Amygdala (tissue), 56 donors: ENCODE measurements at regions not wholly inside any gene's neighbourhood (a gene's known extent, or its start where the extent isn't known, plus 50 kb on each side); places are given as distances from the start of the nearest gene placed in this dataset.

Experiments used
- DNase-seq, 56 donors: peaks; one replicate each; lab custom pipeline; 2025; lab: John Stamatoyannopoulos, UW

DNA sequence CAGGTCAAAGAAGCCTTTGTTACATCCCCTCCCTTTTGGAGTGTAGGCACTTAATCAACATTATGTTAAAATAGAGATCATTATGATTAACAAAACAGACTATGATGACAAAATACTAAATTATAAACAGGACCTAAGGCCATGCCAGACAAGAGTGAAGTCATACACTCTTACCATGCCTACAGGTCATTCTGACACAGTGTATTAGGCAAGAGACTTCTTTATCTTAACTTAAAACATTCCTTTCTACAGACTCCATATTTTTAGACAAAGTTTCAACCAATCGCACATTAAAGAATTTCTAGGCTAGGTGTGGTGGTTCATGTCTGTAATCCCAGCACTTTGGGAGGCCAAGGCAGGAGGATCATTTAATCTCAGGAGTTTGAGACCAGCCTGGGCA, 128.6 kb upstream of the SLC34A2 start:
- DNase-seq = no peak

DNA sequence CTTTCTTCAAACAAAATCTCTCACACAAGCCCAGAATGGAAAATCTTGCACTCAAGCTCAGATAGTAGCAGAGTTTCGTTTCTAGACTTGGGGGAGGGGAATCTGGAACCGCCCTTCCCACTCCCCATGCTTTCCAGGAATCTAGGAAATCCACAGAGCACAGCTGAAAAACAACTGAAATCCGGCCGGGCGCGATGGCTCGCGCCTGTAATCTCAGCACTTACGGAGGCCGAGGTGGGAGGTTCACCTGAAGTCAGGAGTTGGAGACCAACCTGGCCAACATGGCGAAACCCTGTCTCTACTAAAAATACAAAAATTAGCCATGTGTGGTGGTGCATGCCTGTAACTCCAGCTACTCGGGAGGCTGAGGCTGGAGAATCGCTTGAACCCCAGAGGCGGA, 127.3 kb upstream of the SLC34A2 start:
- no peak for DNase-seq

- DNase-seq = no peak
Observed at GRCh38 chr4:25531272-25531671, 124.4 kb upstream of the SLC34A2 start.

DNA sequence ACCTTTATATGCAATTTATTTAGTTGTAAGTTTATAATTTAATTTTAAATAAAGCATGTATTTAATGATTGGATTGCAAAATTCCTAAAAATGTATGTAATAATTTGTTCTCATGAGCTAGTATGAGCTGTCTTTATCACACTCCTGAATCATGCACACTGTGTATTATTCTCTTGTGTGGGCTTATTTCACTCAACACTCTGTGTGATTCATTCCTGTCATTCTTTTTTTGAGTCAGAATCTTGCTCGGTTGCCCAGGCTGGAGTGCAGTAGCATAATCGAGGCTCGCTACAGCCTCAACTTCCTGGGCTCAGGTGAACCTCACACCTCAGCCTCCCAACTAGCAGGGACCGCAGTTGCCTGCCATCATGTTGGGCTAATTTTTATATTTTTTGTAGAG, 123.1 kb upstream of the SLC34A2 start:
- no peak for DNase-seq

DNA sequence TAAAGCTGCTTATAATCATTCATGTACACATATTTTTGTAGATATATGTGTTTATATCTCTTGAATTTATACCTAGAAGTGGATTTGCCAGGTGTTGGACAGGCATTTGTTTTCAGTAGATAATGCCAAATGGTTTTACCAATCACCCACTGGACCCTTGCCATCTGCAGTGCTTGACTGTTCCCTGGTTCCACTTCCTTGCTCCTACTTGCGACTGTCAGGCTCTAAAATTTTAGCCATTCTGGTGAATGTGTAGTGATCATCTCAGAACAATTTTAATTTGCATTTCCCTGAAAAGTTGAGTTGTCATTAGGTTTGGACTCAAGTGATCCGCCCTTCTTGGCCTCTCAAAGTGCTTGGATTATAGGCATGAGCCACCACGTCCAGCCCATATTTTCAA, 122.4 kb upstream of the SLC34A2 start:
- DNase-seq = no peak

GRCh38 chr4:25535278-25535677, 120.4 kb upstream of the SLC34A2 start:
- peak in 1 of 56 donors; percentile 3 for DNase-seq

GRCh38 chr4:25535701-25536473, 119.8 kb upstream of the SLC34A2 start:
- no peak for DNase-seq

DNA sequence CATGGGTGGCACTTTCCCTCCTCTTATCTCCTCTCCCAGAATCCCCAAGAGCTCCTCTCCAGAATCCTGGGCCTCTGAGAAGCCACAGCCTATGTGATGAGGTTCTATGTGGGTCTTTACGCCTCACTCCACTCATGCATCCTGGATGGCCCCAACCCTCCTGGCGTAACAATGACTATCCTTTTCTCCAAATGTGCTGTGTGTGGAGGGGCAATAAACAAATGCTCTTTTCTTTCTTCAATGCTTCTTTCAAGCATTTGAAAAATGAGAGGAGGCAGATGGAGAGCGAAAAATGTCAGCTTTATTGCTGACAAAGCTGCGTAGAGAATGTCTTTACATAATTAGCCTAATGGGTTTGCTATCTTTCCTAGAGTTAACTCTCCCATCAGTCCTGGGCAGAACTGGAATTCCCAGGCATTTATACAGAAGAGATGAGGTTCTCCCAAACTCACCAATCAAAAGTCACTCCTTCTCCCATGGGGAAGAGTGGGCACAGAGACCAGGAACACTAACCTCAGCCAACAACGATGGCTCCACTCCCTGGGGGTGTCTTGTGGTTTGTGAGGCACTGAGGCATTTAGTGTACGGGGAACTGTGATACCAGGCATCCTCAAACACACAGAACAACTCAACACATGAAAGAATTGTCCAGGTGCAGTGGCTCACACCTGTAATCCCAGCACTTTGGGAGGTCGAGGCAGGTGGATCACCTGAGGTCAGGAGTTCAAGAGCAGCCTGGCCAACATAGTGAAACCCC, 118.9 kb upstream of the SLC34A2 start:
- DNase-seq = no peak

- DNase-seq = no peak
Observed at GRCh38 chr4:25538430-25538829, 117.2 kb upstream of the SLC34A2 start.

- DNase-seq = no peak
Observed at GRCh38 chr4:25539241-25539640, 116.4 kb upstream of the SLC34A2 start.

DNA sequence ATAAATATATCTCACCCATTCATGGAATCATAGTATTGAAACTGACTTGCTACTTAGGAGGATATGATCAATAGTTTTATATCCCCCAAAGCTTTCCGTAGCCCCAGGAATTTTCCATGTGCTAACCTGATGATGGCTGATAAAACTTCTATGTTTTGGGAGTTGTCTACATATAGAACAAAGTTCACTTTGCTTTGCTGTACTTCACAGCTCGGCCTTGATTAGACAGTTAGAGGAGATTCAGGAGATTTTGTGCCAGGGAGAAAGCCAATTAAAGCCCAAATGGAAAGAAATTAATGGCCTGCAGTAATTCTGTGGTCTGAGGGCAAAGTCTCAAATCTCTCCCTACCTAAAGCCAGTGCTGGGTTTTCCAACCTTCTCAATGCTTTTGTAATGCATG, 114.9 kb upstream of the SLC34A2 start:
- no peak for DNase-seq

- DNase-seq = no peak
Observed at GRCh38 chr4:25547343-25547742, 108.3 kb upstream of the SLC34A2 start.

DNA sequence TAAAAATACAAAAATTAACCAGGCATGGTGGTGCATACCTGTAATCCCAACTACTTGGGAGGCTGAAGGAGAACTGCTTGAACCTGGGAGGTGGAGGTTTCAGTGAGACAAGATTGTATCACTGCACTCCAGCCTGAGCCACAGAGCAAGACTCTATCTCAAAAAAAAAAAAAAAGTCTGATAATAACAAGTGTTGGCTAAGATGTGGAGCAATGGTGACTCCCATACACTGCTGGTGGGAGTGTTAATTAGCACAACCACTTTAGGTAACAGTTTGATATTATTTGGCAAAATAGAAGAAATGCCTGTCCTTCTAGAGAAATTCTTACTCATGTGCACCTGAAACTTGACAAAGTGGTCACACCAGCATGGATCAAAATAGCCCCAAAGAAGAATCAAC, 106.2 kb upstream of the SLC34A2 start:
- DNase-seq = no peak

DNA sequence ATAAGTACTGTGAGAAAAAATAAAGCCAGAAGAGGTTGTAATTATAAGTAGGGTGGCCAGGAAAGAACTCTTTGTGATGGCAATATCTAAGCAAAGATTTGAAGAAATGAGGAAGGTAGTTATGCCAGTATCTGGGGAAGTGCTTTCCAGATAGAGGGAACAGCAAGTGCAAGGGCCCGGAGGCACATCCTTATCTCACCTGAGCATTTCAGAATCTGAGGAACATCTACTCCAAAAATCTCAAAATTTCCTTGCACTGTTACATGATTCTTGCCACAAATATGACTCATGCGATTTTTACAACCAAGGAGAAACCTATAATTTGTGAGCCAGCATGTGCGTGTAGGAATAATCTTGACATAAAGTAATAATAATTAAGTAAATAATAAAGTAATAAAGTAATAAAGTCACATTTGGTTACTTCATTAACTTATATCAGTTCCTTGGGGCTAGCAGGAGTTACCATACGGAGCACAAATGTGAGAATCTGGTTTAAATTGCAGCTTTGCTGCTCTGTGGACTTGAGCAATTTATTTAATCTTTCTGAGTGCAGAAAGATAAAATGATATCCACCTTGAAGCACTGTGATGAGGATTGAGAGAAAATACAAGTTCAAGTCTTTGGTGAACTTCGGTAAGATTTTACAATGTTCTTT, 105.1 kb upstream of the SLC34A2 start:
- DNase-seq = no peak

GRCh38 chr4:25551605-25552004, 104.0 kb upstream of the SLC34A2 start:
- no peak for DNase-seq

DNA sequence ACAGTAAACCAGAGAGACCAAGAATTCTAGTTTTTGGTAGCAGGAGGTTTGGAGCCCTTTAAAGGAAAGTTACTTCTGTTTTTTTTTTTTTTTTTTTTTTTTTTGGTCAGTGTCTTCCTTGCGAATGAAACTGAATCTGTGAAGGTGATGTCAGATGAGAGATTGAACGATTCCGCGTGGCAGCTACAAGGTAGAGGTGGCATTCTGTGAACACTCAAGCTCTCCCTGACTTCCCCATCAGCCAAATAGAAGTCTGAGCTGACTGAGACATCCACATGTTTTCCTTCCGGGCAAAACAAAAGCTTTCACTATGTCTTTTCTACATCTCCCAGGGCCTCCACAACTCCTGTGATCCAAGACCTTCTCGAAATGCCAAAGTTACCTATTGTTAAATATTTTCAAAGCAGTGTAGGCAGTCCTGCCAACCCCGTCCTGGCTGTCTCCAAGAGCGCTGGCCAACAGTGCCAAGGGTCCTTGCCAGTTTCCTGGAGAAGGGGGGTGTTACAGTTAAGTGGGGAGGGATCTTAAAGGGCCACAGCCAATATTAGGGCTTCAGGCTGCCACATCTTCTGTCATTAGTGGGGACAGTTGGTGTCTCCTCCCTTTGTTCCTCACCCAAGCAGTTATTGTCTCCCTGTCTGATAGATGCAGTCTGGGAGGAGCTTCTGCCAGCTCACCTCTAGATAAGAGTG, 102.9 kb upstream of the SLC34A2 start:
- DNase-seq = peak in 41 of 56 donors; percentile 1 to 62 (median 16)

GRCh38 chr4:25559508-25559907, 96.1 kb upstream of the SLC34A2 start:
- no peak for DNase-seq

DNA sequence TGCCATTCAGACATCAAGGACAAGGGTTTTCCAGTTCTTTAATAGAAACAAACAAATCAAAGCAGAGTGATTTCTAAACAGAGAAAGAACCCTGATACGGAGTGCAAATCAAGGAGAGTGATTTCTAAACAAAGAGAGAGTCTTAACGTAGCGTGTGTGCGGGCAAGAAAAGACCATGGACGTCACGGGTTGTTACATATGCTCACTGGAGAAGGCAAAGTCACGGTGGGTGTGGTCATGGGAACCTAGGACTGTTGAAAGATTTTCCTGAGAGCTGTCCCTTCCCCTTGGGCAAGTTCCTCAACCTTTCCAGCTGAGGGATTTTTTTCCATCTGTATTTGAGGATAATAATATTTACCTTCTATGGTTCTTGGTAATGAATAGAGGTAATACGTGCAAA, 95.0 kb upstream of the SLC34A2 start:
- no peak for DNase-seq

GRCh38 chr4:25563071-25563564, 92.5 kb upstream of the SLC34A2 start:
- DNase-seq = no peak

DNA sequence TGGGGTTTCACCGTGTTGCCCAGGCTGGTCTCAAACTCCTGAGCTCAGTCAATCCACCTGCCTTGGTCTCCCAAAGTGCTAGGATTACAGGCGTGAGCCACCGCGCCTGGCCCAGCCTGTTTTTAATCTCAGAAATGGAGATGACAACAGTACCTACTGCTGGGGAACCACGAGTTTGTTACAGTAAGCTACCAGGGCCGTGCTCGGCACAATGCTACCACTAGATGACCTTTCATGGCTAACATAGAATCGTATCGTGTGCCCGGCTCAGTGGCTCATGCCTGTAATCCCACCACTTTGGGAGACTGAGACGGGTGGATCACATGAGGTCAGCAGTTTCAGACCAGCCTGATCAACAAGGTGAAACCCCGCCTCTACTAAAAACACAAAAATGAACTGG, 90.8 kb upstream of the SLC34A2 start:
- no peak for DNase-seq

GRCh38 chr4:25567253-25567652, 88.4 kb upstream of the SLC34A2 start:
- DNase-seq = no peak
